ENCODE measurements at regions not wholly inside any gene's neighbourhood (a gene's known extent, or its start where the extent isn't known, plus 50 kb on each side); places are given as distances from the start of the nearest gene placed in this dataset.

DNA sequence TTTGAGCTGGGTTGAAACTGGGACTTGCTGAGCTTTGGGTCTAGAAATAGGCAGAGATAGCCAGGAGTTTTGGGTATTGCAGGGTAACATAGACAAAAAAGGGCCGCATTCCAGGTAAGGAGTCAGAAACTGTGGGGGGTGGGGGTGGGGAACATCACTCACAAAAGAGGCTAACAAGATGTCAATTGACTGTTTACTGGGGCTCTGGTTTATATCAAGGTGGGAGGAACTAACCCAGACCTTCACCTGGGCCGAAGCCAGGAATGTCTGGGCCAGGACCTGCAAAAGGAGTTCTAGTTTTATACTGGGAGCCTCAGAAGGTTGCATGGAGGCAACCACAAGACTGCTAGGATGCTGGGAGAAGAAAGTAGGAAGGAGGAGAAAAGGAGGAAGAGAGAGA is 154.4 kb downstream of the EMP1 start:
- no peak for DNase-seq (ENCODE audit: low read depth)
- TF ChIP-seq CTCF (IDR thresholded peaks at IDR 0.05; ENCODE audit: low read length, missing control alignments) = no peak
- H3K4me3 ChIP-seq (replicated peaks; ENCODE audit: low read depth, low read length) = no peak overlapping the region

DNA sequence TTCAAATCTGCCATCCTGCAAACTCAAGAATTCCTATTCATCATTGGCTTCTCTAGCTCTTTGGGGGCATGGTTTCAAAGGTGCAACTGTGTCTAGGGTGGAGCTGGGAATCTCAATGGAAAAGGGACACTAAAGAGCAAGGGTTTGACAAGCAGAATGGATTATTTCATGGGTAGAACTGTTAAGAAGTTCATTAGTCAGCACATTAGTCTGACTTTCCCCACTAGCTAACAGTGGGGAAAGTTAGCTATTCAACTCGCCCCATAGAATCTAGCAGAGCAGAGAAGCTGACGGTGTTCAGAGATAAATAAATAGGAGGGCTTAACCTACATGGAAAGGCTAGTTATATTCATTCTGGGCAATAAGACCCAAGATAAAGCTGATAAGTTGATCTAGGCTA is 153.9 kb downstream of the EMP1 start:
- TF ChIP-seq CTCF (IDR thresholded peaks at IDR 0.05; ENCODE audit: low read length, missing control alignments) = no peak
- DNase-seq (ENCODE audit: low read depth) = no peak
- H3K4me3 ChIP-seq (replicated peaks; ENCODE audit: low read depth, low read length) = no peak overlapping the region

- DNase-seq (ENCODE audit: low read depth) = no peak
- TF ChIP-seq CTCF (IDR thresholded peaks at IDR 0.05; ENCODE audit: low read length, missing control alignments) = no peak
- no peak overlapping the region for H3K4me3 ChIP-seq (replicated peaks; ENCODE audit: low read depth, low read length)
Observed at GRCh38 chr12:13348464-13348863, 151.9 kb downstream of the EMP1 start.

DNA sequence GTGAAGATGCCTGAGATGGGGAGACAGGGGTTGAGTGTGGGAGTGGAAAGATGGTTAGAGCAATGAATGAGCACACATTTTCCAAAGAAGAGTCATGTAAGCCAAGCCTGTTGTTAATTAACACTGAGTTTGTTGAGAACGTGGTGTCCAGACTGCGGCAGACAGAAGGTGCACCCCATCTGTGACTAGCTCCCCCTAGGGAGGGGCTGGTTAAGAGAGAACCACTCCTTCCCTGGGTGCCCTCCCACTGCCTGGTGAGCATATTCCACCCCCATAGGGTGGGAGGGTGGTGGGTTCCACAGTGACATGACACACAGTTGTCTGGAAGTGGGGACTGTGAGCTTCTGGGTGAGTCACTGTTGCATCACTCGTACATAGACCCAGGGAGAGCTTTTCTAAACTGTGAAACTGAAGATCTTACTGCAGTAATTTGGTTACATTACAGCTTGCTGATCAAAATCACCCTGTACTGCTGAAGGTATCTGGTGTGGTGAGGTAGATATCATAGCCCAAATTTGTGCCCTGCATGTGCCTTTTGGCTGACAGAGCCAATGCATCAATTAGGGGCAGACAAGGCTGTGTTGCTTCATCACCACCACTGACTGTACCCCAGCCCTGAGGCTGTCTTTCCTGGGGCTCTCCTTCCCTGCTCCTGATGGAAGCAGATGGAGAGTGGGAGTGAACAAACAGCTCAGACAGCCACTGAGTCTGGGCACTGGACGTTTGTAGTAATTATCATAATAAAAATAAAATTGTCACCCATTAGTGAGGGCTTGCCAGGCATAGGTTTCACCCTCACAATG is 150.9 kb downstream of the EMP1 start:
- DNase-seq (ENCODE audit: low read depth) = peak; percentile 36

GRCh38 chr12:13345722-13346121 is 149.2 kb downstream of the EMP1 start:
- TF ChIP-seq CTCF (IDR thresholded peaks at IDR 0.05; ENCODE audit: low read length, missing control alignments) = no peak

More for the DNA sequence above, 150.9 kb downstream of the EMP1 start:
- TF ChIP-seq CTCF (IDR thresholded peaks at IDR 0.05; ENCODE audit: low read length, missing control alignments) = no peak
- no peak overlapping the region for H3K4me3 ChIP-seq (replicated peaks; ENCODE audit: low read depth, low read length)

GRCh38 chr12:13343375-13343774 is 146.8 kb downstream of the EMP1 start:
- no peak for TF ChIP-seq CTCF (IDR thresholded peaks at IDR 0.05; ENCODE audit: low read length, missing control alignments)
- no peak for DNase-seq (ENCODE audit: low read depth)
- H3K4me3 ChIP-seq (replicated peaks; ENCODE audit: low read depth, low read length) = no peak overlapping the region

More at GRCh38 chr12:13345722-13346121, 149.2 kb downstream of the EMP1 start:
- H3K4me3 ChIP-seq (replicated peaks; ENCODE audit: low read depth, low read length) = no peak overlapping the region
- DNase-seq (ENCODE audit: low read depth) = no peak

DNA sequence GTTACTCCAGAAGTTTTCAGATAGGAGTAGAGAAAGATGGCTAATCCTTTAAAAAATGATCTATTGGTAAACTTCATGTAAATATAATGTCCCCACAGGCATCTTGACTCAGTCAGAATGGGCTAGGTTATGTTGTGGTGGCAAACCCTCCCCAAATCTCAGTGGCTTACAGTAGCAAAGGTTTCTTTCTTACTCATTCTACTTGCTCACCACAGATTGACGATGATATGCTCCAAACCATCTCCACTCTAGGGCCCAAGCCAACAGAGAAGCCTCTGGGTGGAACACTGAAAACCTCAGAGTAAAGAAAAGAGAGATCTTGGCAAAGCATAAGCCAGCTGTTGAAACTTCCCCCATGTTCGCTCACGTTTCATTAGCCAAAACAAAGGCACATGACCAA is 146.4 kb downstream of the EMP1 start:
- no peak overlapping the region for H3K4me3 ChIP-seq (replicated peaks; ENCODE audit: low read depth, low read length)
- DNase-seq (ENCODE audit: low read depth) = no peak
- no peak for TF ChIP-seq CTCF (IDR thresholded peaks at IDR 0.05; ENCODE audit: low read length, missing control alignments)
